Fibroblast of lung (primary cell): ENCODE measurements at regions not wholly inside any gene's neighbourhood (a gene's known extent, or its start where the extent isn't known, plus 50 kb on each side); places are given as distances from the start of the nearest gene placed in this dataset.

Experiments used
- CTCF ChIP-seq, 2 donors: IDR thresholded peaks in 1 of 2; conservative IDR thresholded peaks in 1 of 2; 1 replicate in 1 of 2; 2 replicates in 1 of 2; pipeline ENCODE4 v1.5.1; 2011 to 2012; ENCODE audit warnings: low read length in 2 of 2, control low read depth in 1 of 2, inconsistent platforms in 1 of 2, low read depth in 1 of 2, mild to moderate bottlenecking in 1 of 2
- EZH2 ChIP-seq: IDR thresholded peaks from 2 replicates; pipeline ENCODE4 v1.5.1; 2012; ENCODE audit warnings: low read length, control low read depth, mild to moderate bottlenecking; ENCODE audit errors: missing control alignments

- TF ChIP-seq CTCF (conservative IDR thresholded peaks at IDR 0.05 in 1 of 2, IDR thresholded peaks at IDR 0.05 in 1 of 2; ENCODE audit: low read depth in 1 of 2, low read length in 2 of 2) (no peak), EZH2 (no peak)
Measured at GRCh38 chr12:124111006-124111405, 138.0 kb downstream of the ZNF664 start.
